ENCODE measurements at regions not wholly inside any gene's neighbourhood (a gene's known extent, or its start where the extent isn't known, plus 50 kb on each side); places are given as distances from the start of the nearest gene placed in this dataset.

GRCh38 chrX:39648548-39649254, 449.1 kb downstream of the BCOR start:
- BruUV-seq (replicated peaks), result no TSS peak
- intact Hi-C loops (cut with micrococcal nuclease; ENCODE audit: unreplicated experiment), result no loop called here
- H3K4me1 Mint-ChIP-seq (ENCODE audit: low read depth, unreplicated experiment), result no peaks in the 10 kb centered on the region
- H3K9me3 Mint-ChIP-seq (ENCODE audit: unreplicated experiment), result no peaks in the 10 kb centered on the region
- DNase-seq, result no peak
- no peak overlapping the region for H3K4me3 Mint-ChIP-seq (ENCODE audit: unreplicated experiment)
- H3K9me3 ChIP-seq, result no peaks in the 10 kb centered on the region
- no peaks in the 10 kb centered on the region for H3K27me3 Mint-ChIP-seq (ENCODE audit: insufficient read depth, unreplicated experiment)
- H3K27ac Mint-ChIP-seq (ENCODE audit: unreplicated experiment), result no peak overlapping the region
- no peaks in the 10 kb centered on the region for H3K27me3 ChIP-seq (replicated peaks; ENCODE audit: control insufficient read depth, insufficient read depth, low read length)
- no peaks in the 10 kb centered on the region for H3K4me1 ChIP-seq
- CTCF ChIA-PET, result no interaction called here
- POLR2A ChIA-PET, result no interaction called here
- TF ChIP-seq CTCF (IDR thresholded peaks at IDR 0.05; ENCODE audit: insufficient read depth in 1 of 2, low read depth in 1 of 2, low read length in 1 of 2, severe bottlenecking in 1 of 2, unreplicated experiment in 1 of 2), result no peak
- no peaks in the 10 kb centered on the region for H3K36me3 ChIP-seq (ENCODE audit: control insufficient read depth, insufficient read depth, low read length)
- no peaks in the 10 kb centered on the region for H3K36me3 Mint-ChIP-seq (ENCODE audit: insufficient read depth, unreplicated experiment)
- no peak overlapping the region for H3K4me3 ChIP-seq (ENCODE audit: low read depth, low read length)

GRCh38 chrX:39650768-39651347, 446.9 kb downstream of the BCOR start:
- BruUV-seq (replicated peaks), result no TSS peak
- intact Hi-C loops (cut with micrococcal nuclease; ENCODE audit: unreplicated experiment), result loop anchor here (10.0 kb wide), 1 partner anchor 354 kb away; no protein-coding TSS in a partner anchor
- no peak overlapping the region for H3K4me3 ChIP-seq (ENCODE audit: low read depth, low read length)
- ChIA-PET CTCF (no interaction called here), POLR2A (no interaction called here)
- Mint-ChIP-seq H3K4me1 (ENCODE audit: low read depth, unreplicated experiment) (no peaks in the 10 kb centered on the region), H3K36me3 (ENCODE audit: insufficient read depth, unreplicated experiment) (no peaks in the 10 kb centered on the region), H3K27me3 (ENCODE audit: insufficient read depth, unreplicated experiment) (peaks cover 3% of the 10 kb centered on the region), H3K9me3 (ENCODE audit: unreplicated experiment) (no peaks in the 10 kb centered on the region), H3K4me3 (ENCODE audit: unreplicated experiment) (no peak overlapping the region), H3K27ac (ENCODE audit: unreplicated experiment) (no peak overlapping the region)
- H3K36me3 ChIP-seq (ENCODE audit: control insufficient read depth, insufficient read depth, low read length), result no peaks in the 10 kb centered on the region
- no peak for TF ChIP-seq CTCF (IDR thresholded peaks at IDR 0.05; ENCODE audit: insufficient read depth in 1 of 2, low read depth in 1 of 2, low read length in 1 of 2, severe bottlenecking in 1 of 2, unreplicated experiment in 1 of 2)
- no peak for DNase-seq
- H3K4me1 ChIP-seq, result no peaks in the 10 kb centered on the region
- H3K9me3 ChIP-seq, result no peaks in the 10 kb centered on the region
- H3K27me3 ChIP-seq (replicated peaks; ENCODE audit: control insufficient read depth, insufficient read depth, low read length), result no peaks in the 10 kb centered on the region

GRCh38 chrX:39652336-39652735, 445.4 kb downstream of the BCOR start:
- H3K27me3 Mint-ChIP-seq (ENCODE audit: insufficient read depth, unreplicated experiment), result peaks cover 3% of the 10 kb centered on the region
- POLR2A ChIA-PET, result no interaction called here
- CTCF ChIA-PET, result interaction anchor here (0.6 to 0.9 kb wide), 3 partner anchors 157 to 814 kb away, joined by 3 to 10 read pairs (median 7); no protein-coding TSS in a partner anchor
- peak; percentile 30 to 34 for DNase-seq
- H3K36me3 Mint-ChIP-seq (ENCODE audit: insufficient read depth, unreplicated experiment), result no peaks in the 10 kb centered on the region
- H3K4me1 Mint-ChIP-seq (ENCODE audit: low read depth, unreplicated experiment), result no peaks in the 10 kb centered on the region
- H3K9me3 Mint-ChIP-seq (ENCODE audit: unreplicated experiment), result no peaks in the 10 kb centered on the region
- H3K4me1 ChIP-seq, result no peaks in the 10 kb centered on the region
- no peak overlapping the region for H3K4me3 Mint-ChIP-seq (ENCODE audit: unreplicated experiment)
- H3K27ac Mint-ChIP-seq (ENCODE audit: unreplicated experiment), result no peak overlapping the region
- no TSS peak for BruUV-seq (replicated peaks)
- H3K36me3 ChIP-seq (ENCODE audit: control insufficient read depth, insufficient read depth, low read length), result no peaks in the 10 kb centered on the region
- intact Hi-C loops (cut with micrococcal nuclease; ENCODE audit: unreplicated experiment), result loop anchor here (10.0 kb wide), 1 partner anchor 352 kb away; no protein-coding TSS in a partner anchor
- no peak overlapping the region for H3K4me3 ChIP-seq (ENCODE audit: low read depth, low read length)
- peak; percentile 30 to 49 for TF ChIP-seq CTCF (IDR thresholded peaks at IDR 0.05; ENCODE audit: insufficient read depth in 1 of 2, low read depth in 1 of 2, low read length in 1 of 2, severe bottlenecking in 1 of 2, unreplicated experiment in 1 of 2)
- H3K27me3 ChIP-seq (replicated peaks; ENCODE audit: control insufficient read depth, insufficient read depth, low read length), result no peaks in the 10 kb centered on the region
- no peaks in the 10 kb centered on the region for H3K9me3 ChIP-seq

Data from Caco-2 (cell line).